Heart left ventricle (tissue), 16 donors: ENCODE measurements at regions not wholly inside any gene's neighbourhood (a gene's known extent, or its start where the extent isn't known, plus 50 kb on each side); places are given as distances from the start of the nearest gene placed in this dataset.

ENCODE experiments used
- ATAC-seq, 4 donors: fragments of 200-7000 bp; cut with Tn5 transposase; one replicate each; pipeline ENCODE4 v1.9.1; 2020 to 2022; ENCODE audit warnings: moderate library complexity in 4 of 4, mild to moderate bottlenecking in 3 of 4, moderate number of reproducible peaks in 1 of 4
- DNase-seq, 5 donors: peaks; one replicate each; pipeline ENCODE4 v3.0.0-alpha.2; 2020
- H3K27ac ChIP-seq, 12 donors: fragments of 200-600 bp; sonication (generic) in 4 of 12; one replicate each; pipeline versions ENCODE4 v1.5.0 to v1.8.0; 2016 to 2022; ENCODE audit warnings: mild to moderate bottlenecking in 2 of 12
- H3K27me3 ChIP-seq, 9 donors: fragments of 200-600 bp; sonication (generic) in 2 of 9; one replicate each; pipeline versions ENCODE4 v1.5.1 to v1.8.0; 2016 to 2022; ENCODE audit warnings: mild to moderate bottlenecking in 3 of 9
- H3K36me3 ChIP-seq, 9 donors: fragments of 200-600 bp; sonication (generic) in 2 of 9; one replicate each; pipeline versions ENCODE4 v1.5.0 to v1.8.0; 2018 to 2022; ENCODE audit warnings: mild to moderate bottlenecking in 2 of 9
- H3K4me1 ChIP-seq, 12 donors: fragments of 200-600 bp; sonication (generic) in 4 of 12; one replicate each; pipeline versions ENCODE4 v1.5.0 to v1.8.0; 2016 to 2022; ENCODE audit warnings: mild to moderate bottlenecking in 3 of 12
- H3K4me3 ChIP-seq, 12 donors: fragments of 200-600 bp; sonication (generic) in 4 of 12; one replicate each; pipeline versions ENCODE4 v1.5.0 to v1.8.0; 2017 to 2022; ENCODE audit warnings: mild to moderate bottlenecking in 9 of 12, moderate library complexity in 4 of 12
- H3K9me3 ChIP-seq, 12 donors: fragments of 200-600 bp; sonication (generic) in 4 of 12; one replicate each; pipeline versions ENCODE4 v1.5.0 to v1.8.0; 2016 to 2022; ENCODE audit warnings: mild to moderate bottlenecking in 1 of 12
- CTCF ChIP-seq, 12 donors: fragments of 200-600 bp; sonication (generic) in 4 of 12; IDR thresholded peaks; one replicate each; pipeline versions ENCODE4 v1.5.0 to v1.8.0; 2018 to 2022; ENCODE audit warnings: antibody characterized with exemption in 12 of 12, mild to moderate bottlenecking in 5 of 12
- POLR2A ChIP-seq, 2 donors: fragments of 450-650 bp; IDR thresholded peaks; one replicate each; pipeline ENCODE4 v1.6.1; 2017; ENCODE audit warnings: antibody characterized with exemption in 2 of 2, mild to moderate bottlenecking in 2 of 2, moderate library complexity in 2 of 2
- WGBS, 4 donors: extraction: QIAGEN DNeasy Blood & Tissue Kit in 2 of 4; methylation state at CpG; one replicate each; pipeline versions ENCODE4 v1.1.5 to v1.1.7; 2013 to 2018; 5-methylcytosine and 5-hydroxymethylcytosine counted together
- intact Hi-C, 10 donors: fragments of 100-400 bp; cut with DNase I; formaldehyde crosslinking; loops; one replicate each; pipeline versions ENCODE4 v1.11.1 to v1.14.2; 2022
- donor health status: ischemic (EF 13 %, LVEDD 7.1; RV severe dilation, severe dysfunction).
- donor health status: healthy with polysubstance abuse.
- donor health status: DM: no; HTN: yes; CAD: no.
- donor health status: DM: no; HTN: no; CAD: no.
- donor health status: ischemic (EF 25% LVEDD 6.9; RV normal size, moderate dysfunction).
- donor health status: ischemic (EF 25% LVEDD 5.7; RV mildly dilated, moderate dysfunction).
- donor health status: healthy.
- donor health status: DM: yes; HTN: yes; CAD: no.
- donor health status: ischemic (EF 35%, LVEDD 5.7; RV mildly dilated, moderate dysfunction).
- donor health status: nonischemic (EF 11% LVEDD 7.7; RV severe dilation, severe dysfunction).
- donor health status: DM: yes; HTN: yes; CAD: no.
- donor health status: PGD.
- donor health status: ischemic (EF 29% LVEDD 5.4; RV normal size, mild dysfunction).
- donor health status: nonischemic (EF 23%, LVEDD 6.1; RV moderate dilation, normal function).

- WGBS, 4 donors: 58 to 83% (median 72%) methylated on average over 1 of the region's 1 CpG
- intact Hi-C loops: no loop called here
- no peaks in the 10 kb centered on the region for H3K9me3 ChIP-seq
- H3K4me1 ChIP-seq: no peaks in the 10 kb centered on the region
- no peaks in the 10 kb centered on the region for H3K27me3 ChIP-seq
- no peak overlapping the region for H3K4me3 ChIP-seq
- TF ChIP-seq POLR2A (IDR thresholded peaks at IDR 0.05) (no peak), CTCF (IDR thresholded peaks at IDR 0.05) (no peak)
- no peaks in the 10 kb centered on the region for H3K36me3 ChIP-seq
- no peak overlapping the region for H3K27ac ChIP-seq
- no peak for ATAC-seq
- no peak for DNase-seq
Observed at GRCh38 chr2:145860083-145860482, 1340.2 kb upstream of the ZEB2 start.

GRCh38 chr2:145855142-145855541 lies 1335.2 kb upstream of the ZEB2 start:
- DNase-seq: no peak
- H3K27ac ChIP-seq: no peak overlapping the region
- H3K27me3 ChIP-seq: no peaks in the 10 kb centered on the region
- no peak overlapping the region for H3K4me3 ChIP-seq
- WGBS, 4 donors: 83 to 100% (median 92%) methylated on average over 1 of the region's 1 CpG
- no peaks in the 10 kb centered on the region for H3K4me1 ChIP-seq
- intact Hi-C loops: no loop called here
- no peaks in the 10 kb centered on the region for H3K36me3 ChIP-seq
- ATAC-seq: no peak
- no peaks in the 10 kb centered on the region for H3K9me3 ChIP-seq
- TF ChIP-seq POLR2A (IDR thresholded peaks at IDR 0.05): no peak
- no peak for TF ChIP-seq CTCF (IDR thresholded peaks at IDR 0.05)

GRCh38 chr2:145854039-145854755 lies 1334.3 kb upstream of the ZEB2 start:
- H3K36me3 ChIP-seq: no peaks in the 10 kb centered on the region
- no peak overlapping the region for H3K27ac ChIP-seq
- no peaks in the 10 kb centered on the region for H3K27me3 ChIP-seq
- intact Hi-C loops: no loop called here
- H3K9me3 ChIP-seq: no peaks in the 10 kb centered on the region
- TF ChIP-seq POLR2A (IDR thresholded peaks at IDR 0.05) (no peak), CTCF (IDR thresholded peaks at IDR 0.05) (no peak)
- H3K4me3 ChIP-seq: no peak overlapping the region
- no peaks in the 10 kb centered on the region for H3K4me1 ChIP-seq
- 86 to 92% (median 89%) methylated on average over 4 of the region's 4 CpGs for WGBS, 4 donors
- ATAC-seq (no peak), DNase-seq (no peak)

GRCh38 chr2:145851730-145852129 lies 1331.8 kb upstream of the ZEB2 start:
- H3K4me1 ChIP-seq: no peaks in the 10 kb centered on the region
- H3K4me3 ChIP-seq: no peak overlapping the region
- H3K9me3 ChIP-seq: no peaks in the 10 kb centered on the region
- ATAC-seq (no peak), DNase-seq (no peak)
- intact Hi-C loops: no loop called here
- H3K27me3 ChIP-seq: no peaks in the 10 kb centered on the region
- H3K36me3 ChIP-seq: no peaks in the 10 kb centered on the region
- WGBS, 4 donors: 79 to 85% (median 84%) methylated on average over 2 of the region's 2 CpGs
- no peak for TF ChIP-seq POLR2A (IDR thresholded peaks at IDR 0.05)
- no peak for TF ChIP-seq CTCF (IDR thresholded peaks at IDR 0.05)
- no peak overlapping the region for H3K27ac ChIP-seq
